HUDEP-2 (cell line): ENCODE measurements at regions not wholly inside any gene's neighbourhood (a gene's known extent, or its start where the extent isn't known, plus 50 kb on each side); places are given as distances from the start of the nearest gene placed in this dataset.

Experiments used
- DNase-seq, 76 experiments: peaks; one replicate each; lab custom pipeline; 2025; ENCODE audit not compliant: unreplicated experiment in 76 of 76; lab: John Stamatoyannopoulos, UW

- DNase-seq = no peak
These were observed 424.0 kb upstream of the CDH7 start for GRCh38 chr18:65326805-65327204.

DNA sequence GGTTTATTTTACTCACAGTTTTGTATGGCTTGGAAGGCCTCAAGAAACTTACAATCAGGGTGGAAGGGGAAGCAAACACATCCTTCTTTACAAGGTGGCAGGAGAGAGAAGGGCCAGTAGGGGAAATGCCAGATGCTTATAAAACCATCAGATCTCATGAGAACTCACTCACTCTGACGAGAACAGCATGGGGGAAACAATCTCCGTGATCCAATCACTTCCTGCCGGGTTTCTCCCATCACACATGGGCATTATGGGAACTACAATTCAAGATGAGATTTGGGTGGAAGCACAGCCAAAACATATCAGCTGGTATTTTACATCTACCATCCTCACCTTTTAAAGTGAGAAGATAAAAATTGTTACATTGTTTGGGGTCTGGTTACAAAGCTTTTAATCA is 427.9 kb upstream of the CDH7 start:
- no peak for DNase-seq

- DNase-seq = no peak
These were observed 452.4 kb upstream of the CDH7 start for GRCh38 chr18:65298422-65298821.

- no peak for DNase-seq
These were observed 461.9 kb upstream of the CDH7 start for GRCh38 chr18:65288908-65289307.

GRCh38 chr18:65287652-65288051 is 463.2 kb upstream of the CDH7 start:
- no peak for DNase-seq

DNA sequence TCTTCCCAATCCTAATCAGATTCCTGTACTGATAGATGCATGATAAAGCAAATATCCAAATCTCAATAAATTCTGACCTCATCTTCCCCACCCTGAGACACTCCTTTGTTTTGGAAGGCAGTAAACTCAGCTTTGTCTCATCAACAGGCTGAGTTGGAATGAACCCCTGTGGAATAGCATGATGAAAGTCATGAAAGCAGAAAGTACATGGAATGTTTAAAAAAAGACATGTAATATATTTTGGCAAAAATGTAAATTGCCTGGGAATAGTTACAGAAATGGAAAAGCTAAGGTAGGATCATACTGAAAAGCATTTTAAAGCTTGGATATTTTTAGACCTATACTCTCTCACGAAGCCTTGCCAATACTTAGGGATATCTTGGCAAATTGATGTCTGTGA is 468.7 kb upstream of the CDH7 start:
- no peak for DNase-seq

DNA sequence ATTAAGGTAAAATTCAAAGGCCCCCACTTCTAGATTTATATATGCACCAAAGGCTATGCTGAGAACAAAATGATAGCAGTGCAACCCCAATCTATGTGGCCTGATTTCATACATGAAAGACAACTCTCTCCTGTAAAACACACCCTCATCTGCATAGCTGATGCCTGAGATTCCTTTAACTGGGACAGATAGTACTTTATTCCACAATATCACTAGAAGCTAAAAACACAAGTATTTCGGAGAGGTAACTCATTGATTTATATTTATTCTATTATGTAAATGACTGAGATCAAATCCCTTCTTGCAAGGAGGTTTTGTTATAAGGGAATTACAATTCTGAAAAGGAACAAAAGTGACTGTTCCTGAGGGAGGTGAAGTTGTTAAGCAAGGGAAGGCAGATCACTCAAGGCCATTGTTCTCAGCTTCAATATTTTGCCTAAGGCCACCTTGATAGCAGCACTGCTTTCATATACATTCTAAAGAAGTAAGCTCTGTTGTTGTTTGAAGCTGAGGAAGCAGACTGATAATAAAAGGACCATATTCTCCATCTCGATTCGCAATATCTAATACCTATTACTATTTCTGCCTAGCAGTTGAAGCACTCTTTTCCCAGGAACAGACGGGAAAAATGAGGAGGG is 471.0 kb upstream of the CDH7 start:
- no peak for DNase-seq

DNA sequence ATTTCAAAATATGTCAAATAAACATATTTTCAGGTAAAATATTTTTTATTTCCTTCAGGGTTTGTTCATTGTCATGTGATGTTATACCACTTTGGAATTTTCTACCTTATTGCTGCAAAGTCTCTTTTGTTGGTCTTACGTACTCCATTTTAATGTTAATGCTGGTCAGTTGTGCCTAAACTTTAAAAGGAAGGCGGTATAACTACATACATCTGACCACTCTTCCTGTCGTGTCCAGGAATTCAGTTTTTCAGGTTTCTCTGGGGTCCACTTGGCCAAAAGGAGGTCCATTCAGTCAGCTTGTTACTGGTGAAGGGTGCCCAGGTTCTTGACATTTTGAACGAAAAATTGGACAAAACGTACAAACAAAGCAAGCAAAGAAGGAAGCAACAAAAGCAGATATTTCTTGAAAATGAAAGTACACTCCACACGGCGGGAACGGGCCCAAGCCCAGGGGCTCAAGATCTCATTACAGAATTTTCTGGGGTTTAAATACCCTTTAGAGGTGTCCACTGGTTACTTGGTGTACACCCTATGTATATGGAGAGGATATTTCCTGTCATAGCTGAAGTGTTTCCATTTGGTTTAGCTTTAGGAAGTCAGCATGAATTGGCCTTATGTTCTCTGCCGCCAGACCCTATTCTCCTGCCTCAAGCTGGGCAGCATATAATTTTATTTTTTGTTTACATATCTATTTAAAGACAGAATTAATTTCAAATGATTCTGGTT is 471.7 kb upstream of the CDH7 start:
- DNase-seq = no peak

DNA sequence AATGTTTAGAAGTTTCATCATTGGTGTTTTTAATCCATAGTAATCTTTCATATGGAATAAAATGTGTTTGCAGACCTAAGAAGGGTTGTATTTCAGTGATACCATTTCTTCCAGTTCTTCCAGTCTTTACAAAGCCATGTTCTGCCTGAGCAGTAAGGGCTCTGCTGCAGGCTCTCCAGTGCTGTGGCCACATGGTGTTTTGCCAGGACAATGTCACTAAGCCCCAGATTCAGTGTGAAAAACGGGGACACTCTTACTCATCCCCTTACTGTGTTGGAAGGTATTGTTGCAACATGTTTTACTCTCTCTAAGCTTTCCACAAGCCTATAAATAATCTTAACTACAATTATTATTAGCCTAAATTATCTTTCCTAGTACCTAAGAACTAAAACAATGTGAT is 481.4 kb upstream of the CDH7 start:
- DNase-seq = no peak

- DNase-seq = no peak
These were observed 485.1 kb upstream of the CDH7 start for GRCh38 chr18:65265761-65266160.

- DNase-seq = no peak
These were observed 490.8 kb upstream of the CDH7 start for GRCh38 chr18:65260030-65260429.

DNA sequence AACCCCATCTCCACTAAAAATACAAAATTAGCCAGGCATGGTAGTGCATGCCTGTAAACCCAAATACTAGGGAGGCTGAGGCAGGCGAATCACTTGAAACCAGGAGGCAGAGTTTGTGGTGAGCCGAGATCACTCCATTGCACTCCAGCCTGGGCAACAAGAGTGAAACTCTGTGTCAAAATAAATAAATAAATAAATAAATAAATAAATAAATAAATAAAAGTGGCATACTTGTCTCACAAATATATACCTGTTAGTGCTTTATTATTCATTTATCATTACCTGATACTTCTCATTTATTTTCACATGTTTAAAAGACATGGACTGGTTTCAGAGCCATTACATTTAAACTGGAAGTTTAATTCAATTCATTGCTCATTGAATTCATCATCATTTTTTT is 491.4 kb upstream of the CDH7 start:
- DNase-seq = no peak

DNA sequence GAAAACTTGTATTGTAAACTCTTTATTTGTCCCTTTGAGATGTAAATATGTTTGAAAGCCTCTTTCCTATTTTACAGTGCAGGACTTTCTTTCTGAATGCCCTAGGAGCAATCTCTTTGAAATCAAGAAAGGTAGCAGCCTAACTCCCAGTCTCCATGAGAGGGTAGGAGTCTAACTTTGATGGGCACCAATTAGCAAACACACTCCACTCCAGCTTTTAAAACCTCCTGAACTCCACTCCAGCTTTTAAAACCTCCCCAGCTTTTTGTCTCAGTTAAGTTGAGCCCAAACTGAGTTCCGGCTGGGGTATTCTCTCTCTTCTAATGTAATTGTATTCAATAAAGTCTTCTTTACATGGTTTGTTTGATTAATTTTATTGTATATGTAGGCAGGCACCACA is 493.7 kb upstream of the CDH7 start:
- no peak for DNase-seq

DNA sequence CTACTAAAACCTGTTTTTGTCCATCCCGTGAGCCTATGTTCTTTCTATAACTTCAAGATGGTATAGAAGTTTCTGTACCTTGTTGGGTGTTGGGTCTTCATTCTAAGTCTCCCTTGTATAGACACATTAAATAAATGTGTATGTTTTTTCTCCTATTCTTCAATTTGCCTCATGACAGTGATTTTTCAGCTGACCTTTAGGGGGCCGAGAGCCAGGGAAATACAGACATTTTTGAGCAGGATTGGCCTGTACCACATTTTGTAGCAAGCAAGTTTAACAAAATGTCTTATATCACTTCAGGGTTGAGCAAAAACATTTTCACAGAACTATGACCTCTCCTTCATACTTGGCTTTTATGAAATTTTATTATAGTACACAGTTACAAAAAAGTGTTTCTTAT is 495.4 kb upstream of the CDH7 start:
- no peak for DNase-seq

- no peak for DNase-seq
These were observed 511.0 kb upstream of the CDH7 start for GRCh38 chr18:65239787-65240186.

DNA sequence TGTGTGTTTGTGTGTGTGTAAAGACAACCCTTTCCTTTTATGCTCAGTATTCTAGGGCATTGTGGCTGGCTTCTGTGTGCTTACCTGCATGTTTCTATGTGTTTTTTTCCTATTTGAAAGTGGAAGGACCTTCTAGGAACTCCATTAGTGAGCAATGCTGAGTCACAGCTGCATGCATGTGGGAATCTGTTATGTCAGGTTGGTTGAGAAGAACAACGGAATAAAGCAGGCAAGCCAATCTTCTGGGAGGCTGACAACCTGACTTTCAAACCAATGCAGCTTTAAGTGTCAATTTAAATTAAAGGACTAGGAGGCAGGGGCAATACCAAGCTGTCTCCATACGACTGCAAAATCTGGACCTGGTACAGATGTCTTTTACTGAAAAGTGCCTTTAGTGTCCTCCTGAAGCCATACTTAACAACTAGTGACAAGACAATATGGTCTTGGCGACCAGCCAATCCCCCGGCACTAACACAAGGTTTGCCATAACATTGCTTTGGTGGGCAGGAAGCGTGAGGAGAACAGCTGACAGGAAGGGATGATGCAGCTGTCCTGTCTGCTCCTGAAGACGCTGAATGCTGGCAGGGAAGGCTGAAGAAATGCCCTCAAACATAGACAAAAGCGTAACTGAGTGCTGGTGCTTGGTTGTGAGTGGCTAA is 514.7 kb upstream of the CDH7 start:
- DNase-seq = no peak

DNA sequence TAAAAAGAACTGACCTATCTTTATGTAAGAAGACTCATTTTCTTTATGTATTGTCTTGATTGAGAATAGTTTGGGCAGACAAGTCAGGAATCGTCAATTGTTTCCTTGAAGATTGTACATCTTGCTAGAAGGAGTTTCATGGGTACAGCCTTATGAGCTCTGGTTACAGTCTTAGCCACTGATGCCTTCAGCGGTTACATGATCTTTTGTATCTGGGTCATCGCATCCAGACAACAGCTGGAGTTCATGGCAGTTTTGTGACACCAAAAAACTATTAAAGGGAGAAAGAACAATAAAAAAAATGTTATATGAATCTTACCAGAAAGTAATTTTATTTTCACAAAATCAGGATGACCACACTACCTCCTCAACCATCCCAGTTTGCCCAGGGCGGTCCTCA is 520.5 kb upstream of the CDH7 start:
- no peak for DNase-seq

DNA sequence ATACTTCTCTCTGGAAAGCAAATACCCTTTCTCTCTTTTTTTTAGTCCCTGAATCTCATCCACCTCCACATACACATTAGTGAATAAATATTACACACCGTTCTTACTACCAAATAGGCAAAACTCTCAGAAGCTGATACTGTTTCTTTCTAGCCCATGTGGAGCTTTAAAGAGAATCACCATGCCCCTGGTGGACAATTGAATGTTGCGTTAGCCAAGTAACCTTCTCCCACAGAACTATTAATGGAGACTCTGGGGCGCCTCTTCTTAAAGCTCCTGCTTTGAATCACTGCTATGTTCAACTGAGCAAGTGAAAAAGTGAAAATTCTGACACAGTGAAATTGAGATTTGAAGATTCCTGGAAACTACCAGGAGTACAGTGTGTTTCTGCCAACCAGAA is 522.8 kb upstream of the CDH7 start:
- DNase-seq = no peak

DNA sequence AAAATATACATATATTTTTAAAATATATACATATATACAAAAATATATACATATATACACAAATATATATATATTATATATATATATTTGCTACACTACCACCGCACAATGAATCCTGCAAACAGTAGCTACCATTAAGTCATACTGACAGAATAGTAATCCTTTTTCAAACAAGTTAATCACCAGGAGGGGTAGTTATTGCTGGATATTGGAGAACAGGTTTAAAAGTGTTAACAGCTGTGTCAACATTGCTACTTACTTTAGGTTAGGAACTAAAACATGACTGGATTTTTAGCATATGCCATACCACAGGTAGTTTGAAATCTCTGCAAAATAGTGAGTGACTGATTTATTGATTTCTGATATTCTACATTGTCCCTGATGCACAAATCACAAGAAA is 529.1 kb upstream of the CDH7 start:
- DNase-seq = no peak

DNA sequence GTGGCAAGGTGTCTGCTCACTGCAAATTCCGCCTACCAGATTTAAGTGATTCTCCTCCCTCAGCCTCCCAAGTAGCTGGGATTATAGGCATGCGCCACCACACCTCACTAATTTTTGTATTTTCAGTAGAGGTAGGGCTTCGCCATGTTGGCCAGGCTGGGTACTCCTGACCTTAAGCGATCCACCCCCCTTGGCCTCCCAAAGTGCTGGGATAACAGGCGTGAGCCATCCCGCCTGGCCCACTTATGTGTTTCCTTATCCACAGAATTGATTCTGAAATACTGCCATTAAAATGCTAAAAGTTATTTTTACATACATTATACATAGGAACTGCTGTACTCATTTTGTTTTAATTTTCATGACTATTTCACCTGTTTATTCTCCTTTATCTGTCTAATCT is 529.7 kb upstream of the CDH7 start:
- DNase-seq = no peak

DNA sequence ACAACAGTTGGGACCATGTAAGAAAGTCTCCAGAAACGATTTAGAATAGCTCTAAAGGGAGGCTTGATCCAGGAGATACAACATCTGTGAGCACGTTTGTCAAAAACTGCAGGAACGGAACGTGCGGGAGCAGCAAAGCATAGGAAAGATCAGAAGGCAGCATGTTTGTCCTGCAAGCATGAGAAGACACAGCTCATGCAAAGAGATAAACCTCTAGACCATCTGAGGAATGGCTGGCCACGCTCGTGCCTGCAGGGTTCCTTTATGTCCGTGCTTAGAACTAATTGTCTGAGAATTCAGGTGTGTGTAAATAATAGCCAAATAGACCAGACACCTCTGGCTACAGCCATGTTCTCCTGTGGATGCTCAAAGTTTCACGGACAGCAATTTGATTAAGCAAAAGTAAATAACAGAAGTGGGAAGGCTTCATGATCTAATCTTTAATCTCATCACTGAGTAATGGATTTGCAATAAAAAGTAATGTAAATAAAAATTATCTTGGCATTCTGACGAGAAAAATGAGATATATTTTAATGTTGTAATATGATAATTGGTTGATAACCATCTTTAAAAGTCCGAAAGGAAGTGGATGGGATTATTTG is 534.8 kb upstream of the CDH7 start:
- DNase-seq = no peak

- no peak for DNase-seq
These were observed 536.4 kb upstream of the CDH7 start for GRCh38 chr18:65214456-65214855.
